ENCODE measurements at regions not wholly inside any gene's neighbourhood (a gene's known extent, or its start where the extent isn't known, plus 50 kb on each side); places are given as distances from the start of the nearest gene placed in this dataset.

DNA sequence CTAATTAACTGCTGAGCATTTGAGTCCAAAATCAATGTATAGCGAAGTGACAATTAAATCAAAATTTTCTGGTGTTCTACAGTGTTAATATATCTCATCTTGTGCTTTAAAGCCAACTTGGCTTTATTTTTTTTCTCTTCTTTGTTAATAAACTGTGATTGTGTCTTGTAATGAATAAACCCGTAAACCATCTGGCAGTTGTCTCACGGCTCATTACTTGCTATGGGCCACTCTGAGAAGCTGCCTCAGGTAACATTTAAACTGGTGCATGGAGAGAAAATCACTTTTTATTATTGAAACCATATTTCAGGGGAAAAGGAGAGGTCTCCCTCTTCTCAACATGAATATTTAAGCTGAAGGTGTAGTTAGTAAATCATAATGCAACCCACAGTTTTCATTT, 694.0 kb downstream of the KCTD8 start (continued):
- TF ChIP-seq, protein P1, sequence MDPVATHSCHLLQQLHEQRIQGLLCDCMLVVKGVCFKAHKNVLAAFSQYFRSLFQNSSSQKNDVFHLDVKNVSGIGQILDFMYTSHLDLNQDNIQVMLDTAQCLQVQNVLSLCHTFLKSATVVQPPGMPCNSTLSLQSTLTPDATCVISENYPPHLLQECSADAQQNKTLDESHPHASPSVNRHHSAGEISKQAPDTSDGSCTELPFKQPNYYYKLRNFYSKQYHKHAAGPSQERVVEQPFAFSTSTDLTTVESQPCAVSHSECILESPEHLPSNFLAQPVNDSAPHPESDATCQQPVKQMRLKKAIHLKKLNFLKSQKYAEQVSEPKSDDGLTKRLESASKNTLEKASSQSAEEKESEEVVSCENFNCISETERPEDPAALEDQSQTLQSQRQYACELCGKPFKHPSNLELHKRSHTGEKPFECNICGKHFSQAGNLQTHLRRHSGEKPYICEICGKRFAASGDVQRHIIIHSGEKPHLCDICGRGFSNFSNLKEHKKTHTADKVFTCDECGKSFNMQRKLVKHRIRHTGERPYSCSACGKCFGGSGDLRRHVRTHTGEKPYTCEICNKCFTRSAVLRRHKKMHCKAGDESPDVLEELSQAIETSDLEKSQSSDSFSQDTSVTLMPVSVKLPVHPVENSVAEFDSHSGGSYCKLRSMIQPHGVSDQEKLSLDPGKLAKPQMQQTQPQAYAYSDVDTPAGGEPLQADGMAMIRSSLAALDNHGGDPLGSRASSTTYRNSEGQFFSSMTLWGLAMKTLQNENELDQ (tag by site-specific recombination; IDR thresholded peaks at IDR 0.05; ENCODE audit: low read depth) = no peak

DNA sequence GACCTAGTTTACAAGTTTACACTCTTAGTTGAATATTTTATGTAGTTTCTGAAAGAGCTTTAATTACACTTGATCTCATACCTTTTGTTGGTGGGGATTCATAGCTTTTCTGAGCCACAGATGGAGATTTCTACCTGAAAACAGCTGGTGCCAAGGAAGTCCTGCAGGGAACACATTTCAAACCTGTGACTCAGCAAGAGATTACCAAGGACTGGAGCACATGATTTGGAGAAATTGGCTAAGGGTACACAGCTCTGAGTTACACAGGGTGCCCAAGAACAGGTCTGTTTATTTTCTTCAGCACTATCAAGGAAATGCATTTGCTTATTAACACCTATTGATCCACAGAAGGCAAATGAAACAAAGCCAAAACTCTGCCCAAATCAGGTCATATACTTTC, 691.5 kb downstream of the KCTD8 start:
- no peak for TF ChIP-seq FEZF1 (tag by site-specific recombination; IDR thresholded peaks at IDR 0.05)
- no peak for TF ChIP-seq SCRT2 (tag by site-specific recombination; IDR thresholded peaks at IDR 0.05)
- TF ChIP-seq ZNF121 (tag by site-specific recombination; IDR thresholded peaks at IDR 0.05) = no peak
- no peak for TF ChIP-seq ZNF292 (tag by site-specific recombination; IDR thresholded peaks at IDR 0.05; ENCODE audit: borderline replicate concordance, low read depth)
- TF ChIP-seq, protein P2, sequence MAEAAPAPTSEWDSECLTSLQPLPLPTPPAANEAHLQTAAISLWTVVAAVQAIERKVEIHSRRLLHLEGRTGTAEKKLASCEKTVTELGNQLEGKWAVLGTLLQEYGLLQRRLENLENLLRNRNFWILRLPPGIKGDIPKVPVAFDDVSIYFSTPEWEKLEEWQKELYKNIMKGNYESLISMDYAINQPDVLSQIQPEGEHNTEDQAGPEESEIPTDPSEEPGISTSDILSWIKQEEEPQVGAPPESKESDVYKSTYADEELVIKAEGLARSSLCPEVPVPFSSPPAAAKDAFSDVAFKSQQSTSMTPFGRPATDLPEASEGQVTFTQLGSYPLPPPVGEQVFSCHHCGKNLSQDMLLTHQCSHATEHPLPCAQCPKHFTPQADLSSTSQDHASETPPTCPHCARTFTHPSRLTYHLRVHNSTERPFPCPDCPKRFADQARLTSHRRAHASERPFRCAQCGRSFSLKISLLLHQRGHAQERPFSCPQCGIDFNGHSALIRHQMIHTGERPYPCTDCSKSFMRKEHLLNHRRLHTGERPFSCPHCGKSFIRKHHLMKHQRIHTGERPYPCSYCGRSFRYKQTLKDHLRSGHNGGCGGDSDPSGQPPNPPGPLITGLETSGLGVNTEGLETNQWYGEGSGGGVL (tag by site-specific recombination; IDR thresholded peaks at IDR 0.05) = no peak
- TF ChIP-seq, protein P3, sequence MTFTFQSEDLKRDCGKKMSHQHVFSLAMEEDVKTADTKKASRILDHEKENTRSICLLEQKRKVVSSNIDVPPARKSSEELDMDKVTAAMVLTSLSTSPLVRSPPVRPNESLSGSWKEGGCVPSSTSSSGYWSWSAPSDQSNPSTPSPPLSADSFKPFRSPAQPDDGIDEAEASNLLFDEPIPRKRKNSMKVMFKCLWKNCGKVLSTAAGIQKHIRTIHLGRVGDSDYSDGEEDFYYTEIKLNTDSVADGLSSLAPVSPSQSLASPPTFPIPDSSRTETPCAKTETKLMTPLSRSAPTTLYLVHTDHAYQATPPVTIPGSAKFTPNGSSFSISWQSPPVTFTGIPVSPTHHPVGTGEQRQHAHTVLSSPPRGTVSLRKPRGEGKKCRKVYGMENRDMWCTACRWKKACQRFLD (tag by site-specific recombination; IDR thresholded peaks at IDR 0.05) = no peak
- no peak for TF ChIP-seq ZBTB20 (tag by site-specific recombination; IDR thresholded peaks at IDR 0.05)
- TF ChIP-seq SP2 (tag by site-specific recombination; IDR thresholded peaks at IDR 0.05) = no peak
- TF ChIP-seq ZFP3 (tag by site-specific recombination; IDR thresholded peaks at IDR 0.05; ENCODE audit: low read depth) = no peak
- TF ChIP-seq GFI1B (tag by site-specific recombination; IDR thresholded peaks at IDR 0.05) = no peak
- TF ChIP-seq ZNF670 (tag by site-specific recombination; IDR thresholded peaks at IDR 0.05; ENCODE audit: low read depth) = no peak
- no peak for TF ChIP-seq EGR2 (tag by site-specific recombination; IDR thresholded peaks at IDR 0.05; ENCODE audit: low read depth)
- Histone ChIP-seq H3K9me3 (ENCODE audit: control insufficient read depth, insufficient read depth, low read depth, low read length) (no peaks in the 10 kb centered on the region), H3K4me1 (ENCODE audit: control insufficient read depth, insufficient read depth, low read length) (no peaks in the 10 kb centered on the region), H3K36me3 (ENCODE audit: control insufficient read depth in 2 of 2, insufficient read depth in 1 of 2, low read length in 2 of 2) (no peaks in the 10 kb centered on the region), H3K27ac (ENCODE audit: extremely low read depth, low read depth, low read length) (no peak overlapping the region), H3K4me3 (ENCODE audit: low read depth, low read length) (no peak overlapping the region)
- POLR2A ChIA-PET = no interaction called here
- CTCF ChIA-PET = no interaction called here

DNA sequence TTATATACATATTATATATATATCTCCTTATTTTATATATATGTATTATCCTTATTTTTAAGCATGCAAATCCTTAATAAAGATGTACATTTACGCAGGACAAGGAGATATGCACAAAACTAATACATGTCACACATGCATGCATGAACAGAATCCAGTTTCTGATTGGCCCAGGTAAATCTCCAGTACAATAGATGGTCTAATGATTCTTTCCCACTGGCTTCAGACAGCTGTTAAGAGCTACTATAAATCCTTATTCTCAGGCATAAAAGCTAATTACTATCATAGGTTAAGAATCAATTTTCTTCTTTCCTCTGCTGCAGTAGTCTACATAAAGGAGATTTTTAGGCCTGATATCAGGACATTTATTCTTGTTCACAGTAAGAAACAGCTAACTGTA, 689.8 kb downstream of the KCTD8 start:
- POLR2A ChIA-PET = no interaction called here

More for the DNA sequence above, 689.8 kb downstream of the KCTD8 start:
- Histone ChIP-seq H3K4me1 (ENCODE audit: control insufficient read depth, insufficient read depth, low read length) (no peaks in the 10 kb centered on the region), H3K9me3 (ENCODE audit: control insufficient read depth, insufficient read depth, low read depth, low read length) (no peaks in the 10 kb centered on the region), H3K36me3 (ENCODE audit: control insufficient read depth in 2 of 2, insufficient read depth in 1 of 2, low read length in 2 of 2) (no peaks in the 10 kb centered on the region), H3K4me3 (ENCODE audit: low read depth, low read length) (no peak overlapping the region), H3K27ac (ENCODE audit: extremely low read depth, low read depth, low read length) (no peak overlapping the region)
- TF ChIP-seq, protein P4, sequence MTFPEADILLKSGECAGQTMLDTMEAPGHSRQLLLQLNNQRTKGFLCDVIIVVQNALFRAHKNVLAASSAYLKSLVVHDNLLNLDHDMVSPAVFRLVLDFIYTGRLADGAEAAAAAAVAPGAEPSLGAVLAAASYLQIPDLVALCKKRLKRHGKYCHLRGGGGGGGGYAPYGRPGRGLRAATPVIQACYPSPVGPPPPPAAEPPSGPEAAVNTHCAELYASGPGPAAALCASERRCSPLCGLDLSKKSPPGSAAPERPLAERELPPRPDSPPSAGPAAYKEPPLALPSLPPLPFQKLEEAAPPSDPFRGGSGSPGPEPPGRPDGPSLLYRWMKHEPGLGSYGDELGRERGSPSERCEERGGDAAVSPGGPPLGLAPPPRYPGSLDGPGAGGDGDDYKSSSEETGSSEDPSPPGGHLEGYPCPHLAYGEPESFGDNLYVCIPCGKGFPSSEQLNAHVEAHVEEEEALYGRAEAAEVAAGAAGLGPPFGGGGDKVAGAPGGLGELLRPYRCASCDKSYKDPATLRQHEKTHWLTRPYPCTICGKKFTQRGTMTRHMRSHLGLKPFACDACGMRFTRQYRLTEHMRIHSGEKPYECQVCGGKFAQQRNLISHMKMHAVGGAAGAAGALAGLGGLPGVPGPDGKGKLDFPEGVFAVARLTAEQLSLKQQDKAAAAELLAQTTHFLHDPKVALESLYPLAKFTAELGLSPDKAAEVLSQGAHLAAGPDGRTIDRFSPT (tag by site-specific recombination; IDR thresholded peaks at IDR 0.05) = no peak
- TF ChIP-seq ZNF223 (tag by site-specific recombination; IDR thresholded peaks at IDR 0.05) (no peak), TCF7L2 (IDR thresholded peaks at IDR 0.05; ENCODE audit: borderline replicate concordance, low read depth, low read length) (no peak), KLF7 (tag by site-specific recombination; IDR thresholded peaks at IDR 0.05; ENCODE audit: borderline replicate concordance) (no peak), ZNF394 (tag by site-specific recombination; IDR thresholded peaks at IDR 0.05; ENCODE audit: borderline replicate concordance) (no peak)
- CTCF ChIA-PET = no interaction called here
